ENCODE measurements at regions not wholly inside any gene's neighbourhood (a gene's known extent, or its start where the extent isn't known, plus 50 kb on each side); places are given as distances from the start of the nearest gene placed in this dataset.

DNA sequence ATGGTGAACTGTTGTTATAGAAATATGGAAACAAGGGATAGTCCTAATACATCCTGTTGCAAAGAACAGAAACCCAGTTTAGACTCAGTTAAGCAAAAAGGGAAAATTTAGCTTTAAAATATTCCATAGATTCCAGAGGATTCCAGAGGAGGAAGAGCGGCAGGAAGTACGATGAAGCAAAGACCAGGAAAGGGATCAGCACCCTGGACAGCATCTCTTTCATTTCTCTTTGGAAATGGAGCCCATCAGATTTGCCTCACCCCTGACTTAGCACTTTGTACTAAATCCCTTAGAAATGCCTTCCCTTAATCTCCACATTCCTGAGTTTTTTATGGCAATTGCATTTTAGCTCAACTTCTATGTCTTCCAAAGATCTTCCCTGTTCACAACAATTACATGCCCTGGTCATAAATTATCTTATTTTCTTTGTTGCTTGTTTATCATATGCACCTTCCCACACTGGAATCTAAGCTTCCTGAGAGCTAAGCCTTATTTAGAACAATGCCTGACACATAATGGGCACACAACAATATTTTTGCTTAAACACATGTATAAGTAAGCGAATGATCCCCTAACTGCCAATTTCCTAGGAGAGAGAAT lies 150.0 kb upstream of the RBFOX1 start:
- TF ChIP-seq, protein P1, sequence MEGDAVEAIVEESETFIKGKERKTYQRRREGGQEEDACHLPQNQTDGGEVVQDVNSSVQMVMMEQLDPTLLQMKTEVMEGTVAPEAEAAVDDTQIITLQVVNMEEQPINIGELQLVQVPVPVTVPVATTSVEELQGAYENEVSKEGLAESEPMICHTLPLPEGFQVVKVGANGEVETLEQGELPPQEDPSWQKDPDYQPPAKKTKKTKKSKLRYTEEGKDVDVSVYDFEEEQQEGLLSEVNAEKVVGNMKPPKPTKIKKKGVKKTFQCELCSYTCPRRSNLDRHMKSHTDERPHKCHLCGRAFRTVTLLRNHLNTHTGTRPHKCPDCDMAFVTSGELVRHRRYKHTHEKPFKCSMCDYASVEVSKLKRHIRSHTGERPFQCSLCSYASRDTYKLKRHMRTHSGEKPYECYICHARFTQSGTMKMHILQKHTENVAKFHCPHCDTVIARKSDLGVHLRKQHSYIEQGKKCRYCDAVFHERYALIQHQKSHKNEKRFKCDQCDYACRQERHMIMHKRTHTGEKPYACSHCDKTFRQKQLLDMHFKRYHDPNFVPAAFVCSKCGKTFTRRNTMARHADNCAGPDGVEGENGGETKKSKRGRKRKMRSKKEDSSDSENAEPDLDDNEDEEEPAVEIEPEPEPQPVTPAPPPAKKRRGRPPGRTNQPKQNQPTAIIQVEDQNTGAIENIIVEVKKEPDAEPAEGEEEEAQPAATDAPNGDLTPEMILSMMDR (conservative IDR thresholded peaks at IDR 0.05; ENCODE audit: low read depth, low read length): no peak
- TF ChIP-seq EZH2phosphoT487 (IDR thresholded peaks at IDR 0.05; ENCODE audit: borderline replicate concordance, low read length): no peak
